GM18519 (cell line): ENCODE measurements at regions not wholly inside any gene's neighbourhood (a gene's known extent, or its start where the extent isn't known, plus 50 kb on each side); places are given as distances from the start of the nearest gene placed in this dataset.

Source experiments
- ATAC-seq: cut with Tn5 transposase; IDR thresholded peaks from one replicate; pipeline ENCODE4 v1.9.1; 2021; ENCODE audit warnings: mild to moderate bottlenecking, moderate library complexity; ENCODE audit not compliant: unreplicated experiment, low FRiP score

GRCh38 chr18:39938676-39939608 is 2016.1 kb upstream of the PIK3C3 start:
- no peak for ATAC-seq

- ATAC-seq = no peak
These were observed 2019.4 kb upstream of the PIK3C3 start for GRCh38 chr18:39935598-39935997.

- ATAC-seq = no peak
These were observed 2036.2 kb upstream of the PIK3C3 start for GRCh38 chr18:39918847-39919246.

- no peak for ATAC-seq
These were observed 2041.2 kb upstream of the PIK3C3 start for GRCh38 chr18:39913672-39914366.

- no peak for ATAC-seq
These were observed 2043.3 kb upstream of the PIK3C3 start for GRCh38 chr18:39911716-39912115.

GRCh38 chr18:39909706-39910105 is 2045.3 kb upstream of the PIK3C3 start:
- ATAC-seq = no peak

- no peak for ATAC-seq
These were observed 2068.9 kb upstream of the PIK3C3 start for GRCh38 chr18:39886136-39886535.

GRCh38 chr18:39872651-39873050 is 2082.4 kb upstream of the PIK3C3 start:
- no peak for ATAC-seq

- no peak for ATAC-seq
These were observed 2083.1 kb upstream of the PIK3C3 start for GRCh38 chr18:39871961-39872360.

- ATAC-seq = no peak
These were observed 2084.4 kb upstream of the PIK3C3 start for GRCh38 chr18:39870591-39870990.

GRCh38 chr18:39863916-39864315 is 2091.1 kb upstream of the PIK3C3 start:
- no peak for ATAC-seq

GRCh38 chr18:39862341-39862740 is 2092.7 kb upstream of the PIK3C3 start:
- ATAC-seq = no peak

- no peak for ATAC-seq
These were observed 2100.7 kb upstream of the PIK3C3 start for GRCh38 chr18:39854291-39854690.

GRCh38 chr18:39846265-39846664 is 2108.8 kb upstream of the PIK3C3 start:
- ATAC-seq = no peak

- no peak for ATAC-seq
These were observed 2109.4 kb upstream of the PIK3C3 start for GRCh38 chr18:39845631-39846030.

- ATAC-seq = no peak
These were observed 2109.9 kb upstream of the PIK3C3 start for GRCh38 chr18:39845106-39845505.

GRCh38 chr18:39843546-39843945 is 2111.5 kb upstream of the PIK3C3 start:
- ATAC-seq = no peak

- ATAC-seq = no peak
These were observed 2112.6 kb upstream of the PIK3C3 start for GRCh38 chr18:39842366-39842914.

- ATAC-seq = no peak
These were observed 2113.3 kb upstream of the PIK3C3 start for GRCh38 chr18:39841482-39842365.

GRCh38 chr18:39840856-39841481 is 2114.1 kb upstream of the PIK3C3 start:
- ATAC-seq = no peak
